LoVo (cell line): ENCODE measurements at regions not wholly inside any gene's neighbourhood (a gene's known extent, or its start where the extent isn't known, plus 50 kb on each side); places are given as distances from the start of the nearest gene placed in this dataset.
"Not testable (repeated sequence)": the region's sequence is repeated elsewhere in the genome, so short reads cannot be mapped to it uniquely, and the experiment has no call there.

Experiments used
- DNase-seq: peaks from one replicate; pipeline ENCODE4 v3.0.0-alpha.2; 2016; ENCODE audit warnings: low spot score

DNA sequence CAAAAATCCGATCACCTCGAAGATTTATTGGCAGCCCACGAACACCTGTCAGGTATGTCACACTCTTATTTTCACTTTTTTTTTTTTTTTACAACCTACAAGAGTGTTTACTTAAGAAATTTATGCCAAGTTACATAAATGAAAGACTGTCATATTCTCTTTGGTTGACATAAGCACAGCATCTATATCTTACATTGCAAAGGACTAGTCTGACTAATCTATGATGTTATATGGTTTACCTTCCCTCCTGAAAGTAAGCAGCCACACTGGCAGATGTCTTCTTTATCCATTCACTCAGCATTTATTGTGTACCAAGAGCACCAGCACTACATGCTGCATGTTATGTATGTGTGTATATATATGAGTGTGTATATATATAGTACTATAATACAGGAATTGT is 156.3 kb downstream of the CDRT15L2 start:
- no peak for DNase-seq

GRCh38 chr17:20737636-20738035 is 158.1 kb downstream of the CDRT15L2 start:
- not testable (repeated sequence) for DNase-seq

DNA sequence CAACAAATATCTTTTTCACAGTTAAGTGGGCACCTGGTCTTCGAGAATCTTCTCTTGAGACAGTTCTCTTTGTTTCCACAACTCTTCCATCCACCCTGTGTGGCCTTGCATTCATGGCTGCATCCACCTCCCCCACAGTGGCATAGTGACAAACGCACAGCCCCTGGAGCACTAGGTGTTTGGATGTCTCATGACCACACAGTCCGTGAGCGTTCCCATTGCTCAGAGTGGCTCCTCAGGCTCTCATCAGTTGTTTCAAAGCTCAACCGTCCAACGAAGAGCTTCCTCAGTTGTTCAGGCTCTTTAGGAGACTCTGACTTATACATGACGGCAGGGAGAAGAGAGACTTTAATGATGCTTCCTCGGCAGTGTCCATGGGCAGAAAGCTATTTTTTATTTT is 191.6 kb downstream of the CDRT15L2 start:
- DNase-seq, result no peak

DNA sequence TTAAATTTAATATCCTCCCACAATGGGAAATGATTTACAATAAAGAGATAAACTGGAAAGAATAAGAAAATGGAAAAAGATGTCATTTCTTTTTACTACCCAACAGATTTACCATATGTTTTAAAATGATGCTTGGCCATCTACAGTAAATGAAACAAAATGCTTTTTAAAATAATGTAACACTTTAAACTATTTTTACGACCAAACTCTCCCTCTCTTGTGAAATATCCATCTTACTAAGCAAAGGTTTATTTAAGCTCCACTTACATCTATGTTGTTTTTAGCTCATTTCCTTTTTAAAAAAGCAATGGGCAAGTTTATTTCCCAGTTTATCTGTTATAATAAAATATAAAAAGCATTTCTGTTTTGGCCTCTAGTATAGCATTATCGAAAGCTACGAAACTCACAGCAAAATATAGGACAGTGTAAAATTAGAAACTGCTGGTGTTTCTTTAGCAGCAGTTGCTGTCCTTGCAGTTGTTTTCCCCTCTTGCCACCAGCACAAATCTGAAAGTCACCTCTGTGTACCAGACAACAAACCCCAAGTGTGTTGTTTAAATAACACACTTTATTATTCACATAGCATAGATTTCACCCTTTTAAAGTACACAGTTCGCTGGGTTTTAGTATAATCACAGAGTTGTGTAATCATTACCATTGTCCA is 195.1 kb downstream of the CDRT15L2 start:
- DNase-seq, result no peak

GRCh38 chr17:20775331-20775730 is 195.8 kb downstream of the CDRT15L2 start:
- DNase-seq, result no peak

DNA sequence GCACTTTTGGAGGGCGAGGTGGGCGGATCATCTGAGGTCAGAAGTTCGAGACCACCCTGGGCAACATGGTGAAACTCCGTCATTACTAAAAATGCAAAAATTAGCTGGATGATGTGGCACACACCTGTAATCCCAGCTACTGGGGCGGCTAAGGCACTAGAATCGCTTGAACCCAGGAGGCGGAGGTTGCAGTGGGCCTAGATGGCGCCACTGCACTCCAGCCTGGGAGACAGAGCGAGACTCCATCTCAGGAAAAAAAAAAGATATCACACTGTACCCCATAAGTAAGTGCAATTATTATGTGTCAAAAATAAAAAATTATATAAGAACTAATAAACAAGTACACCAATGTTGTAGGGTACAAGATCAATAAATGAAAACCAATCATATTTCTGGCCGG is 200.0 kb downstream of the CDRT15L2 start:
- DNase-seq, result no peak

GRCh38 chr17:20781260-20781659 is 201.7 kb downstream of the CDRT15L2 start:
- DNase-seq, result no peak

DNA sequence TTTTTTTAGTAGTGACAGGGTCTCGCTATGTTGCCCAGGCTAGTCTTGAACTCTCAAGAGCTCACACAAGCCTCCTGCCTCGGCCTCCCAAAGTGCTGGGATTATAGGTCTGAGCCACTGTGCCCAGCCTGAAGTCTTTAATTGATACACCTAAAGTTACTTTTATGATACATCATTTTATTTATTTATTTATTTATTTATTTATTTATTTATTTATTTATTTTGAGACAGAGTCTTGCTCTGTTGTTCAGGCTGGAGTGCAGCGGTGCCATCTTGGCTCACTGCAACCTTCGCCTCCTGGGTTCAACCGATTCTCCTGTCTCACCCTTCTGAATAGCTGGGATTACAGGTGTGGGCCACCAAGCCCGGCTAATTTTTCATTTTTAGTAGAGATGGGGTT is 202.3 kb downstream of the CDRT15L2 start:
- not testable (repeated sequence) for DNase-seq

DNA sequence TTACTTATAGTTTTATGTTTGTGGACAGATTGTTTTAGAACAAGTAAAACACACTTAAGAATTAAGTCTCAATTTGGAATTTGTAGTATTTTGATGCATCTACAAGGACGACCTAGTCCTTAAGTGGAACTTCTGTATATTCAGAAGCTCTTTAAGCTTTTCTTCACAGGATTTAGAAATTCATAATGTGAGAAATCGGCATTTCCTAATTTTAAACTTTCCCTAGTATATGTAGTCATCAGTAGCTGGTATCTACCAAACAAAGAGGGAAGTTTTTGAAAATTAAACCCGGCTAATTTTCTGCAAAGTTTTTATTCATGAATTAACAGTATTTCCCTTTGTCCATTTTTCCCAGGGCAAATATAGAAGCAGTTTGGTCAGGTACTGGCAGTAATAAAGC is 203.6 kb downstream of the CDRT15L2 start:
- no peak for DNase-seq

- no peak for DNase-seq
Measured at GRCh38 chr17:20784100-20784665, 204.7 kb downstream of the CDRT15L2 start.

DNA sequence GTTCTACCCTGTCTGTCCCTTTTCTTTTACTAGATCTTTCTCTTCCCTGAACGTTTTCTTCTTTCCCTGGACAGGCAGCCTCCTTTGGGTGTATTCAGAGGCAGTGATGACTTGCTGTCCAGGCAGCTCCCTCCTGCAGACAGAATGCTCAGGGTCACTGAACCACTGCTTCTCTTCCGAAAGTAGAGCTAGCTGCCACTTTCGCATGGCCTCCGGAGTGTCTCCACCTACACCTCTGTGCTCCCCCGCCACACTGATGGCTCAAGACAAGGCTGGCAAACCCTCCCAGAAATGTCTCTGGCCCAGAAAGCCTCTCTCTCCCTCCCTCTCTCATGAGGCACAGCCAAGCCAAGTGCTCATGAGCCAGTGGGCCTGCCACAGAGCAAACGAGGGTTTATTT is 207.8 kb downstream of the CDRT15L2 start:
- no peak for DNase-seq

- DNase-seq, result no peak
Measured at GRCh38 chr17:20791626-20792025, 212.1 kb downstream of the CDRT15L2 start.

DNA sequence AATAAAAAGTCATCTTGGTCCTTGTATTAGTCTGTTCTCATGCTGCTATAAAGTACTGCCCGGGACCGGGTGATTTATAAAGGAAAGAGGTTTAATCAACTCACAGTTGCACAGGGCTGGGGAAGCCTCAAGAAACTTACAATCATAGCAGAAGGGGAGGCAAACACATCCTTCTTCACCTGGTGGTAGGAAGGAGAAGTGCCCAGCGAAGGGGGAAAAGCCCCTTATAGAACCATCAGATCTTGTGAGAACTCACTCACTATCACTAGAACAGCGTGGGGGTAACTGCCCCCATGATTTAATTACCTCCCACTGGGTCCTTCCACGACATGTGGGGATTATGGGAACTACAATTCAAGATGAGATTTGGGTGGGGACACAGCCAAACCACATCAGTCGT is 215.0 kb downstream of the CDRT15L2 start:
- DNase-seq, result not testable (repeated sequence)

GRCh38 chr17:20797292-20797691 is 217.8 kb downstream of the CDRT15L2 start:
- DNase-seq, result no peak

DNA sequence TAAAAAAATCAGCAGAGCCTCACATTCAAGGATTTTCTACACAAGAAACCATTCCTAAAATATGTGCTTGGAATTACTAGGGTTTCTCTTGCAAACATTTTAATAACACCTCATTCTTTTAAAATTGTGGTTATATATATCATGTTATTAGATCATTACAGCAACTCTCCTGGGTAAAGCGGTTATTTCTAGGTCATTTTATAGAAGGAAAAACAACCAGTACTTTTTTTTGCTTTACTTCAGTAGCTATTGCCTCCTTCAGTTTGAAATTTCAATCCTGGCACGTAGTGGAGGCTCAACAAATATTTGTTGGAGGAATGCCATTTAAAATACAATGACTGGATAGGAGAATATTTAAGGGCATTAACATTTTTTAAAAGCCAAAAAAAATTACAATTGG is 220.6 kb downstream of the CDRT15L2 start:
- no peak for DNase-seq

DNA sequence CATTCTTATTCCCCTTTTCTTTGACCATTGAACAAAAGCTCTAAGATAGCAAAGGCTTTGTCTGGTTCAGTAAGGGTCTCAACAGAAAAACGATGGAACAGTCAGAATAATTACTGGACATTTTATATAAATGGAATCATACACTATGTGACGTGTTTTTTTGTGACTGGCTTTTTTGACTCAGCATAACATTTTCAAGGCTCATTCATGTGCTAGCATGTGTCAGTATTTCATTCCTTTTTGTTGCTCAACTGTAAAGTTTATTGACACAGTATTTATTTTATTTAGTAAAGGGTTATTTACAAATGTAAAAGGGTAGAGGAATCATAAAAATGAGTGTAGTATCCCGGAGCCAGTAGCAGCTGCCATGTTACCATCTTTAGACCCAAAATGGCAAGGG is 226.2 kb downstream of the CDRT15L2 start:
- DNase-seq, result no peak

- DNase-seq, result not testable (repeated sequence)
Measured at GRCh38 chr17:20807566-20807965, 228.0 kb downstream of the CDRT15L2 start.

DNA sequence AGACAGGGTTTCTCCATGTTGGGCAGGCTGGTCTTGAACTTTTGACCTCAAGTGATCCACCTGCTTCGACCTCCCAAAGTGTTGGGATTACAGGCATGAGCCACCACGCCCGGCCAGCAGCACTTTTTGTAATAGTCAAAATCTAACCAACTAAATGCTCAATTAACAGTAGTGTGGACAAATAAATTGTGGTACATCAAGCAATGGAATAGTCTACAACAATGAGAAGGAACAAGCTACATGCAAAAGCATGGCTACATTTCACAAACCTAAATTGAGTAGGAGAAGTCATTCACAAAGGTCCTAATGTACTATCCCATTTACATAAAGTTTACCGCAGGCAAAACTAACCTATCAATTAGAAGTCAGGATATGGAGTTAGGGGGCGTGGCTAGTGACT is 227.4 kb downstream of the USP22 start:
- not testable (repeated sequence) for DNase-seq

DNA sequence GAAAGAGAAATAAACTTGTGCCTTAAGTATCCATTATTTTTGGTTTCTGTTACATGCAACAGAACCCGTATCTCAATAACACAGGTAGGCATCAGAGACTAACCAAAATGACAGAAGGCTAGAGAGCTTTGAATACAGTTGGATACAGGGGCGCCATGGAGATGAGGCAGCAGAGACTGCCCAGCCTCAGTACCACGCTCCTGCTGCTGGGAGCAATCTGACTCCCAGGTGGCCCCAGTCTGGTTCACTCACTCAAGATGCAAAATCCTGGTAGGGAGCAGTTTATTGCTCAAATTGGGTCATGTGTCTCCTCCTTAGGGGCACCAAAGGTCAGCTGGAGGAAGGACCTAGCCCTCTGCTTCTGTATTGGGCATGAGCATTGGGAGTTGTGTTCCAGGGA is 218.9 kb downstream of the USP22 start:
- DNase-seq, result no peak

DNA sequence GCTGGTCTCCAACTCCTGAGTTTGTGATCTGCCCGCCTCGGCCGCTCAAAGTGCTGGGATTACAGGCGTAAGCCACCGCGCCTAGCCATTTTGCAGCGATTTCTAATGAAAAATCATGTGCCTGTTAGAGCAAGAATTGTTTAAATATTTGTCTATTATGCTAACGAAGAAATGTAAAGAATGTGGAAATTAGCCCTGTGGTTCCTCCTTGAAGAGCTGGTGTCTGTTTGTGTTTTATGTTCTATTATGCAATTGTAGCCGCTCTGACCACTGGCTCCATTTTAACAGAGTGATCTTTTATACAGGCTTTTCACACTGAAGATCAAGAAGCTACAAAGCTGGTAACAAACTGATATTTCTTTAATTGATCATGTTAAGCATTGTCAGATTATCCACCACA is 217.3 kb downstream of the USP22 start:
- DNase-seq, result no peak

- DNase-seq, result not testable (repeated sequence)
Measured at GRCh38 chr17:20840453-20840852, 202.4 kb downstream of the USP22 start.

DNA sequence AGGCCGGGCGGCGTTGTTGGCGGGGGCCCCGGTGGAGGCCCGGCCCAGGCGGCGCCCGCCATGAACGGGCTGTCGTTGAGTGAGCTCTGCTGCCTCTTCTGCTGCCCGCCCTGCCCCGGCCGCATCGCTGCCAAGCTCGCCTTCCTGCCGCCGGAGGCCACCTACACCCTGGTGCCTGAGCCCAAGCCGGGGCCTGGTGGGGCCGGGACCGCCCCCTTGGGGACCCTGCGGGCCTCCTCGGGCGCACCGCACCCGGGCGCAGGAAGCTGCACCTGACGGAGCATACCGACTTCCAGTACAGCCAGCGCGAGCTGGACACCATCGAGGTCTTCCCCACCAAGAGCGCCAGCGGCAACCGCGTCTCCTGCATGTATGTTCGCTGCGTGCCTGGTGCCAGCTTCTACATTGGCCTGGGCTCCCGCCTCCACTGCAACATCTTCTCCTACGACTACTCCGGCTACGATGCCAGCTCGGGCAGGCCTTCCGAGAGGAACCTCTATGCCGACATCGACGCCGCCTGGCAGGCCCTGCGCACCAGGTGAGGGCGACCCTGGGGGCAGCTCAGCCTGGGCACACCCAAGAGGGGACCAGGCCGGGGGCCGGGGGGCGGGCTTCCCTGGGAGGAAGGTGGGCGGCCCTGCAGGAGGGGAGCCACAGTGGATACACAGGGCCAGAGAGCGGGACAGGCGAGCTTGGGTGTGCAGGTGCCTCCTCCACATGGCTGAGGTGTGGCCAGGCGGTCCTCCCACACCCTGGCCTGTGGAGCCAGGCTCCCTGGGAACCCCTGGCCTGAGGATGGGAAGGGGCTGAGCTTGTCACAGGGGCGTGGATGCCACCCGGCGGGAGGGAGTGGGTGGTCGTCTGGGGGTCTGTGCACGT is 201.6 kb downstream of the USP22 start:
- DNase-seq, result not testable (repeated sequence)

DNA sequence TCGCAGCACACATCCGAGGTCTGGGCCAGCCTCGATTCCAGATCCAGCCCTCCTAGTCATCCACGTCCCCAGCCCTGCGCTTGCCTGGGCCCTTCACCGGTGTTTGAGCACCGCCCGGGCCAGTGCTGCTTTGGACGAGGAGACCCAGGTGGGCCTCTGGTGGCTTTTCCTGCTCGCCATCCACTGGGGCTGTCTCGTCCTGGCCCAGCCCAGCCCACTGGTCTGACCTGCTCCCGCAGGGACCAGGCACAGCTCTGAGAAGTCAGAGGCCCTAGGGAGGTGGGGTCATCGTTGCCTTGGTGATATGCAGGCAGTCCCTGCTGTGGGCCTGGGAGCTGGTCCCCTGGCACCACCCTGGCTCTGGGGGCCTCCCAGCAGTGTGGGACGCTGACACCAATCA is 200.8 kb downstream of the USP22 start:
- not testable (repeated sequence) for DNase-seq
